Smooth muscle cell (in vitro differentiated cells): ENCODE measurements at regions not wholly inside any gene's neighbourhood (a gene's known extent, or its start where the extent isn't known, plus 50 kb on each side); places are given as distances from the start of the nearest gene placed in this dataset.

Source experiments
- DNase-seq: peaks from one replicate; lab custom pipeline; 2025; ENCODE audit not compliant: unreplicated experiment; lab: John Stamatoyannopoulos, UW
- H2AFZ ChIP-seq: fragments of 200-600 bp; sonication (generic); 2 replicates; pipeline ENCODE4 v1.6.0; 2016; ENCODE audit warnings: antibody characterized with exemption, low read depth, mild to moderate bottlenecking
- H3F3A ChIP-seq: fragments of 200-600 bp; sonication (generic); 2 replicates; pipeline ENCODE4 v1.6.0; 2017; ENCODE audit warnings: antibody characterized with exemption, low read depth
- H3K27ac ChIP-seq: fragments of 200-600 bp; sonication (generic); 2 replicates; pipeline ENCODE4 v1.5.1; 2016; ENCODE audit warnings: low read depth, mild to moderate bottlenecking
- H3K27me3 ChIP-seq: fragments of 200-600 bp; sonication (generic); 2 replicates; pipeline ENCODE4 v1.6.1; 2016; ENCODE audit warnings: low read depth, mild to moderate bottlenecking
- H3K36me3 ChIP-seq: fragments of 200-600 bp; sonication (generic); 2 replicates; pipeline ENCODE4 v1.5.1; 2016; ENCODE audit warnings: low read depth
- H3K4me1 ChIP-seq: fragments of 200-600 bp; sonication (generic); 2 replicates; pipeline ENCODE4 v1.5.1; 2016; ENCODE audit warnings: low read depth
- H3K4me2 ChIP-seq: fragments of 200-600 bp; sonication (generic); 2 replicates; pipeline ENCODE4 v1.6.0; 2016; ENCODE audit warnings: mild to moderate bottlenecking
- H3K4me3 ChIP-seq: fragments of 200-600 bp; sonication (generic); 2 replicates; pipeline ENCODE4 v1.5.1; 2016; ENCODE audit warnings: mild to moderate bottlenecking
- H3K79me2 ChIP-seq: fragments of 200-600 bp; sonication (generic); 2 replicates; pipeline ENCODE4 v1.6.0; 2016; ENCODE audit warnings: low read depth, mild to moderate bottlenecking
- H3K9ac ChIP-seq: fragments of 200-600 bp; sonication (generic); 2 replicates; pipeline ENCODE4 v1.6.0; 2016; ENCODE audit warnings: low read depth
- H3K9me3 ChIP-seq: fragments of 200-600 bp; sonication (generic); replicated peaks from 2 replicates; pipeline ENCODE4 v1.5.1; 2016; ENCODE audit warnings: low read depth
- H4K20me1 ChIP-seq: fragments of 200-600 bp; sonication (generic); 2 replicates; pipeline ENCODE4 v1.6.0; 2016; ENCODE audit warnings: low read depth
- CTCF ChIP-seq: fragments of 200-600 bp; sonication (generic); IDR thresholded peaks from 2 replicates; pipeline ENCODE4 v1.5.1; 2017; ENCODE audit warnings: borderline replicate concordance, mild to moderate bottlenecking, antibody characterized with exemption; ENCODE audit not compliant: insufficient read depth, poor library complexity, severe bottlenecking
- WGBS: methylation state at CpG from one replicate; pipeline ENCODE4 v1.1.7; 2016; ENCODE audit warnings: low lambda C conversion rate; 5-methylcytosine and 5-hydroxymethylcytosine counted together

- no peaks in the 10 kb centered on the region for H3K79me2 ChIP-seq
- no peaks in the 10 kb centered on the region for H3K36me3 ChIP-seq
- WGBS, result 20% methylated on average over 2 of the region's 2 CpGs
- H3K9me3 ChIP-seq, result no peaks in the 10 kb centered on the region
- no peaks in the 10 kb centered on the region for H3F3A ChIP-seq
- no peaks in the 10 kb centered on the region for H3K4me1 ChIP-seq
- peak overlapping the region; percentile 21 for H3K27ac ChIP-seq
- H3K4me2 ChIP-seq, result no peak overlapping the region
- H4K20me1 ChIP-seq, result no peaks in the 10 kb centered on the region
- TF ChIP-seq CTCF, result no peak
- no peak overlapping the region for H3K4me3 ChIP-seq
- no peaks in the 10 kb centered on the region for H3K27me3 ChIP-seq
- H2AFZ ChIP-seq, result no peak overlapping the region
- DNase-seq, result no peak
- no peak overlapping the region for H3K9ac ChIP-seq
These were observed 52.0 kb upstream of the OSBPL8 start for GRCh38 chr12:76611533-76611932.

- no peaks in the 10 kb centered on the region for H3K9me3 ChIP-seq
- no peaks in the 10 kb centered on the region for H3K79me2 ChIP-seq
- H3K4me3 ChIP-seq, result no peak overlapping the region
- H3K4me2 ChIP-seq, result peak overlapping the region; percentile 32
- no peak for DNase-seq
- no peaks in the 10 kb centered on the region for H3K36me3 ChIP-seq
- H3K9ac ChIP-seq, result no peak overlapping the region
- peak overlapping the region; percentile 8 for H3K27ac ChIP-seq
- no peaks in the 10 kb centered on the region for H3K4me1 ChIP-seq
- H4K20me1 ChIP-seq, result no peaks in the 10 kb centered on the region
- 35% methylated on average over 2 of the region's 2 CpGs for WGBS
- H3K27me3 ChIP-seq, result no peaks in the 10 kb centered on the region
- no peak for TF ChIP-seq CTCF
- H3F3A ChIP-seq, result no peaks in the 10 kb centered on the region
- peak overlapping the region; percentile 44 for H2AFZ ChIP-seq
These were observed 54.8 kb upstream of the OSBPL8 start for GRCh38 chr12:76614364-76614763.

DNA sequence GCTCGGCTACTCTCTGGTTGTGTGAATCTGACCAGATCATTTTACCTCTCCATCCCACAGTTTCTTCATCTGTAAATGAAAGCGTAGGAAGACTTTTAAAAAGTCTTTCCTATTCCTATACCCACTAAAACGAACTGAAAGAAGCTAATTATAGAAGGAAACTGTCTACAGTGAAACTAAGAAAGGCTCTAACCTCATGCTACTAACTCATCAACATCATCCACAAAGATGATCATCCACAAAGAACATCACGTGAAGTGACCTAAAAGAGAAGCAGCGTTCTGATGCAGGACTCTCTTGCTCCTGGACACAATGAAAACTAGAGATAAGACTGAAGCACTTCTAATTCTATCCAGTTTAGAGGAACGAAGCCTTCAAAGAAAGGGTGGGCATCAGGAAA is 58.5 kb upstream of the OSBPL8 start:
- Histone ChIP-seq H3K27me3 (no peaks in the 10 kb centered on the region), H3K9me3 (no peaks in the 10 kb centered on the region), H4K20me1 (no peaks in the 10 kb centered on the region), H3K79me2 (no peaks in the 10 kb centered on the region), H2AFZ (no peak overlapping the region), H3K4me3 (no peak overlapping the region), H3K4me2 (no peak overlapping the region), H3K27ac (no peak overlapping the region), H3K36me3 (no peaks in the 10 kb centered on the region), H3F3A (no peaks in the 10 kb centered on the region), H3K9ac (no peak overlapping the region), H3K4me1 (no peaks in the 10 kb centered on the region)
- 84% methylated on average over 6 of the region's 6 CpGs for WGBS
- DNase-seq, result no peak
- TF ChIP-seq CTCF, result no peak

DNA sequence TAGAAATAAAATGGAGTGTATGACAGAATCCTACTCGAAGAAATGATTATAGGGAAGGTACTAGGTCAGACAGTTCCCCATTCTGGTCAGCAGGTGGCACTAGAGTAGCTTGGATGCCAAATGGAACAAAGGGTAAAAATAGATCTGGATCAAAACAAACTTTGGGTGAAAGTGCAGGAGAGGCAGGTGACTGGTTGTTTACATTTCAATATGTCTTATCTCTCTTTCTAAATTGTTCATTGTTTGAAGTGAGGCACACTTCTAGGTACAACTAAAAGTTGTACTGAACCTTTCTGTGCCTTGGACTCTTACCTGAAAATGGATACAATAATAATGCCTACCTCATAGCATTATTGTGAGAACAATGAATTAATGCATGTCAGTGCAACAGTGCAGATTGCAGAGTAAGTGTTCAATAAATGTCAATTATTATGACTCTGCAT is 62.0 kb upstream of the OSBPL8 start:
- 53% methylated on average over 1 of the region's 1 CpG for WGBS
- H3F3A ChIP-seq, result no peaks in the 10 kb centered on the region

More for the DNA sequence above, 62.0 kb upstream of the OSBPL8 start:
- Histone ChIP-seq H3K9me3 (no peaks in the 10 kb centered on the region), H3K4me1 (no peaks in the 10 kb centered on the region), H3K27ac (no peak overlapping the region), H3K9ac (no peak overlapping the region), H3K4me3 (no peak overlapping the region), H3K79me2 (no peaks in the 10 kb centered on the region), H3K36me3 (no peaks in the 10 kb centered on the region), H3K27me3 (no peaks in the 10 kb centered on the region), H4K20me1 (no peaks in the 10 kb centered on the region), H3K4me2 (no peak overlapping the region), H2AFZ (no peak overlapping the region)
- TF ChIP-seq CTCF, result peak; percentile 98
- DNase-seq, result no peak
